ENCODE measurements at regions not wholly inside any gene's neighbourhood (a gene's known extent, or its start where the extent isn't known, plus 50 kb on each side); places are given as distances from the start of the nearest gene placed in this dataset.

DNA sequence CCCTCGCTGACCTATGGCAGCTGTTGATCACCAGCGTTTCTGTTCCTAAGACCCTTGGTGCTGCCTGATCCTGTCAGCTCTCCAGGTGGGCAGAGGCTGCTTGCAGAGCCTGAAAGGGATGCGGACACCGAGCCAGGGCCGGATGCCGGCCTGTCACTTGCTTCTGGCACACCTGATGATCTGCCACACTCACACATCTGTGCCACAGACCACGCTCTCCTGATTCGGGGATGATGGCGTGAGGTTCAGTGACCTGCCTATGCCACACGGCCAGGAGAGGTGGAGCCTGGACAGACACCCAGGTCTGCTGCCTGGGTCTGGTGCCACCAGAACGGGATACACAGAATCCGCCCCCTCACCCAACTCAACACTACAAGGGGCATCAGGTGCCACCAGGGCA lies 129.4 kb upstream of the GLI2 start:
- DNase-seq: peak in 1 of 3 donors; percentile 42
- Histone ChIP-seq H3K27ac (no peak overlapping the region), H3K36me3 (no peaks in the 10 kb centered on the region), H3K9me3 (no peaks in the 10 kb centered on the region), H3K4me1 (no peaks in the 10 kb centered on the region), H3K4me3 (no peak overlapping the region), H3K27me3 (no peaks in the 10 kb centered on the region)
- no peak for TF ChIP-seq POLR2A (IDR thresholded peaks at IDR 0.05)
- TF ChIP-seq, protein P1, sequence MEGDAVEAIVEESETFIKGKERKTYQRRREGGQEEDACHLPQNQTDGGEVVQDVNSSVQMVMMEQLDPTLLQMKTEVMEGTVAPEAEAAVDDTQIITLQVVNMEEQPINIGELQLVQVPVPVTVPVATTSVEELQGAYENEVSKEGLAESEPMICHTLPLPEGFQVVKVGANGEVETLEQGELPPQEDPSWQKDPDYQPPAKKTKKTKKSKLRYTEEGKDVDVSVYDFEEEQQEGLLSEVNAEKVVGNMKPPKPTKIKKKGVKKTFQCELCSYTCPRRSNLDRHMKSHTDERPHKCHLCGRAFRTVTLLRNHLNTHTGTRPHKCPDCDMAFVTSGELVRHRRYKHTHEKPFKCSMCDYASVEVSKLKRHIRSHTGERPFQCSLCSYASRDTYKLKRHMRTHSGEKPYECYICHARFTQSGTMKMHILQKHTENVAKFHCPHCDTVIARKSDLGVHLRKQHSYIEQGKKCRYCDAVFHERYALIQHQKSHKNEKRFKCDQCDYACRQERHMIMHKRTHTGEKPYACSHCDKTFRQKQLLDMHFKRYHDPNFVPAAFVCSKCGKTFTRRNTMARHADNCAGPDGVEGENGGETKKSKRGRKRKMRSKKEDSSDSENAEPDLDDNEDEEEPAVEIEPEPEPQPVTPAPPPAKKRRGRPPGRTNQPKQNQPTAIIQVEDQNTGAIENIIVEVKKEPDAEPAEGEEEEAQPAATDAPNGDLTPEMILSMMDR (IDR thresholded peaks at IDR 0.05): no peak

DNA sequence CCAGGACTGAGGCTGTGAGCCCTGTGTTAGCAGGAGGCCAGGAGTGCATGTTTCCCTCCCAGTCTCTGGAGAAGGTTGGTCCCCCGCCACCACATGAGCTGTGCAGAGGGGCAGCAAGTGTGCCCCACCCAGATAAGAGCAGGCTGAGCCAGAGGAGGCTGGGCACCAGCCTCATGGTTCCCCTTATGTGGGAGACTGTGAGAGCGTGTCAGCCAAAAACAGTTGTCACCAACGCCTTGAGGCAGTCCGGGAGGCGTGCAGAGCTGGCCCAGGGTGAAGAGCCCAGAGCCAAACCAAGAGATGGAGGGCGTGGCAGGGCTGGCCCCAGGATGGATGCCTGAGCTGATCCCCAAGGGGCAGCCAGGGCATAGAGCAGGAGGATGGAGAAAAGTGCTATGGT lies 128.7 kb upstream of the GLI2 start:
- H3K9me3 ChIP-seq: no peaks in the 10 kb centered on the region
- H3K27me3 ChIP-seq: no peaks in the 10 kb centered on the region
- TF ChIP-seq, protein P1 (IDR thresholded peaks at IDR 0.05): no peak
- TF ChIP-seq POLR2A (IDR thresholded peaks at IDR 0.05): no peak
- DNase-seq: peak in 1 of 3 donors; percentile 18
- H3K27ac ChIP-seq: no peak overlapping the region
- no peaks in the 10 kb centered on the region for H3K36me3 ChIP-seq
- H3K4me3 ChIP-seq: no peak overlapping the region
- no peaks in the 10 kb centered on the region for H3K4me1 ChIP-seq

DNA sequence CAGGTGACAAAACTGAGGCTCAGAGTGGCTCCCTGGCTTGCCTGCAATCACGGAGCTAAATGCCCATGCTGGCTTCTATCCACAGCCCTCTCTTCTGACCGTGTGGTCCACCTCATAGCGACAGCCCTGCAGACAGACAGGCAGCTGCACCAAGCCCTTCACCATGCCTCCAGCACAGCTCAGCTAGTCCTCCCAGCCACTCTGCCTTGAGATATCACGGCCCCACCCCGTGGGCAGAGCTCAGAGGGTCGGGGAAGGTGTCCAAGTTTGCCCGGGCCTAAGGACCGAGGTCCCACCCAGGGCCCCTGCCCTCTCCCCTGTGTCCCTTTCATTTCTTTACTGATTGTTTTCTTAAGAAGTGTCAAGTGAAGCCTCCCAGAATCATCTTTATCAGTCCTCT lies 128.2 kb upstream of the GLI2 start:
- TF ChIP-seq POLR2A (IDR thresholded peaks at IDR 0.05): no peak
- TF ChIP-seq, protein P1 (IDR thresholded peaks at IDR 0.05): no peak
- Histone ChIP-seq H3K27me3 (no peaks in the 10 kb centered on the region), H3K4me3 (no peak overlapping the region), H3K36me3 (no peaks in the 10 kb centered on the region), H3K27ac (no peak overlapping the region), H3K9me3 (no peaks in the 10 kb centered on the region), H3K4me1 (no peaks in the 10 kb centered on the region)
- DNase-seq: peak in 1 of 3 donors; percentile 24

- Histone ChIP-seq H3K4me1 (no peaks in the 10 kb centered on the region), H3K27me3 (no peaks in the 10 kb centered on the region), H3K9me3 (no peaks in the 10 kb centered on the region), H3K36me3 (no peaks in the 10 kb centered on the region), H3K27ac (no peak overlapping the region), H3K4me3 (no peak overlapping the region)
- TF ChIP-seq POLR2A (IDR thresholded peaks at IDR 0.05): no peak
- TF ChIP-seq, protein P1 (IDR thresholded peaks at IDR 0.05): no peak
- no peak for DNase-seq
Measured at GRCh38 chr2:120607996-120608395, 127.7 kb upstream of the GLI2 start.

DNA sequence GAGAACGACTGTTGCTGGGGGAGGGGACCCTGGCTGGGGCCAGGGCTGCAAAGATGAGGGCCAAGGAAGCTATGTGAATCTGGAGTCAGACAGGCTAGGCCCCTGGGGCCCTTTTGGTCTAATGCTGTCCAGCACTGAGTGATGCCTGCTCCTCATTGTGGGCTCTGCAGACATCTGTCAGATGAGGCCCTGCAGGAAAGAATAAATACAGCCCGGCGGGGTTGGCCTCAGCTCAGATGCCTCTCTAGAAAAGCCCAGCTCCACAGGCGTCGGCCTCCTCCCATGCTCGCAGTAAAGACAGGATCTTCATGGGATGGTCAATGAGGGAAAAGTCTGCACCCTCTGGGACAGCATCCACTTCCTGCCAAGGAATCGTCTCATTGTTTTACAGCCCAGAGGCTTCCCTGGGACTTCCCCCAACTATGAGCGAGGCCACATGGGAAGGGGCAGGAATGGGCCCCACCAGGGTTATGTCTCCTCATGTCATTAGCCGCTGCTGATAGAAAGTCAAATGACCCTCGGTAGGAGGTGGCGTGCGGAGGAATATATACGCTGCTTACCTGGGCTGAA lies 125.8 kb upstream of the GLI2 start:
- no peak for TF ChIP-seq POLR2A (IDR thresholded peaks at IDR 0.05)
- TF ChIP-seq, protein P1 (IDR thresholded peaks at IDR 0.05): no peak
- Histone ChIP-seq H3K27ac (no peak overlapping the region), H3K9me3 (no peaks in the 10 kb centered on the region), H3K36me3 (no peaks in the 10 kb centered on the region), H3K27me3 (no peaks in the 10 kb centered on the region), H3K4me1 (no peaks in the 10 kb centered on the region), H3K4me3 (no peak overlapping the region)
- no peak for DNase-seq

- no peak for DNase-seq
- Histone ChIP-seq H3K27ac (no peak overlapping the region), H3K36me3 (no peaks in the 10 kb centered on the region), H3K27me3 (no peaks in the 10 kb centered on the region), H3K9me3 (no peaks in the 10 kb centered on the region), H3K4me1 (no peaks in the 10 kb centered on the region), H3K4me3 (no peak overlapping the region)
- no peak for TF ChIP-seq POLR2A (IDR thresholded peaks at IDR 0.05)
- TF ChIP-seq, protein P1 (IDR thresholded peaks at IDR 0.05): no peak
Measured at GRCh38 chr2:120611016-120611415, 124.7 kb upstream of the GLI2 start.
